Pancreas (tissue), 10 donors: ENCODE measurements at regions not wholly inside any gene's neighbourhood (a gene's known extent, or its start where the extent isn't known, plus 50 kb on each side); places are given as distances from the start of the nearest gene placed in this dataset.

Experiments
- ATAC-seq, 4 donors: fragments of 200-7000 bp; cut with Tn5 transposase; one replicate each; pipeline versions ENCODE4 v1.8.0 to v1.9.1; 2020; ENCODE audit warnings: mild to moderate bottlenecking in 4 of 4, moderate library complexity in 4 of 4
- DNase-seq, 6 donors: peaks; one replicate each; pipeline ENCODE4 v3.0.0-alpha.2; 2020
- FAIRE-seq: peaks from 2 replicates; lab custom pipeline; 2012; peaks lifted over from hg19 to GRCh38; lab: Jason Lieb, UNC
- H3K27ac ChIP-seq, 4 donors: fragments of 200-600 bp; sonication (generic); 1 replicate in 3 of 4; 2 replicates in 1 of 4; pipeline versions ENCODE4 v1.5.0 to v1.8.0; 2020
- H3K27me3 ChIP-seq, 4 donors: fragments of 200-600 bp; one replicate each; pipeline ENCODE4 v1.8.0; 2021
- H3K36me3 ChIP-seq, 3 donors: fragments of 200-600 bp; sonication (generic) in 1 of 3; one replicate each; pipeline versions ENCODE4 v1.5.0 to v1.8.0; 2020 to 2021
- H3K4me1 ChIP-seq, 3 donors: fragments of 200-600 bp; one replicate each; pipeline ENCODE4 v1.8.0; 2021
- H3K4me3 ChIP-seq, 4 donors: fragments of 200-600 bp; sonication (generic) in 2 of 4; one replicate each; pipeline versions ENCODE4 v1.5.0 to v1.8.0; 2020 to 2021
- H3K9me3 ChIP-seq, 4 donors: fragments of 200-600 bp; one replicate each; pipeline ENCODE4 v1.8.0; 2021
- CTCF ChIP-seq, 4 donors: fragments of 200-600 bp; sonication (generic) in 3 of 4; IDR thresholded peaks; one replicate each; pipeline versions ENCODE4 v1.5.0 to v1.8.0; 2021; ENCODE audit warnings: antibody characterized with exemption in 4 of 4
- WGBS, 2 donors: extraction: QIAGEN DNeasy Blood & Tissue Kit; methylation state at CpG; one replicate each; pipeline ENCODE4 v1.1.7; 2013; 5-methylcytosine and 5-hydroxymethylcytosine counted together
- intact Hi-C, 3 donors: fragments of 100-400 bp; cut with DNase I; formaldehyde crosslinking; loops; one replicate each; pipeline versions ENCODE4 v1.11.1 to v1.14.2; 2022
- donor health status: healthy with polysubstance abuse.
- donor health status: DM: no; HTN: no; CAD: no; lungs with moderate emphysema.
- donor health status: DM: no; HTN: no; CAD: no.
- donor health status: control.
- donor health status: control.
- donor health status: Bipolar disorder and iron deficiency.
- donor health status: DM: yes; HTN: yes; CAD: no.
- donor health status: DM: no; HTN: no; CAD: no.
- donor health status: DM: no; HTN: no; CAD: no.
- donor health status: DM: yes; HTN: yes; CAD: no.

- DNase-seq (no peak), FAIRE-seq (no peak)
- intact Hi-C loops: no loop called here
These were observed 379.4 kb upstream of the TACR3 start for GRCh38 chr4:104099141-104099540.

GRCh38 chr4:104093247-104093646 is 373.5 kb upstream of the TACR3 start:
- no peak for TF ChIP-seq CTCF (IDR thresholded peaks at IDR 0.05)
- no peak for ATAC-seq
- FAIRE-seq: no peak
- no peak overlapping the region for H3K4me3 ChIP-seq
- no peak overlapping the region for H3K27ac ChIP-seq
- no peaks in the 10 kb centered on the region for H3K9me3 ChIP-seq
- DNase-seq: no peak
- H3K4me1 ChIP-seq: no peaks in the 10 kb centered on the region
- no peaks in the 10 kb centered on the region for H3K27me3 ChIP-seq
- intact Hi-C loops: no loop called here
- H3K36me3 ChIP-seq: no peaks in the 10 kb centered on the region

More at GRCh38 chr4:104099141-104099540, 379.4 kb upstream of the TACR3 start:
- H3K9me3 ChIP-seq: no peaks in the 10 kb centered on the region
- no peak overlapping the region for H3K4me3 ChIP-seq
- no peak overlapping the region for H3K27ac ChIP-seq
- no peak for ATAC-seq
- no peaks in the 10 kb centered on the region for H3K36me3 ChIP-seq
- TF ChIP-seq CTCF (IDR thresholded peaks at IDR 0.05): no peak
- H3K27me3 ChIP-seq: no peaks in the 10 kb centered on the region
- no peaks in the 10 kb centered on the region for H3K4me1 ChIP-seq

GRCh38 chr4:104073229-104073628 is 353.4 kb upstream of the TACR3 start:
- no peaks in the 10 kb centered on the region for H3K27me3 ChIP-seq
- no peak for TF ChIP-seq CTCF (IDR thresholded peaks at IDR 0.05)
- ATAC-seq (no peak), DNase-seq (no peak), FAIRE-seq (no peak)
- WGBS, 2 donors: 58 to 74% methylated on average over 4 of the region's 4 CpGs
- H3K4me3 ChIP-seq: no peak overlapping the region
- no peak overlapping the region for H3K27ac ChIP-seq
- intact Hi-C loops: no loop called here
- no peaks in the 10 kb centered on the region for H3K4me1 ChIP-seq
- no peaks in the 10 kb centered on the region for H3K9me3 ChIP-seq
- no peaks in the 10 kb centered on the region for H3K36me3 ChIP-seq

- H3K27ac ChIP-seq: no peak overlapping the region
- no peaks in the 10 kb centered on the region for H3K27me3 ChIP-seq
- WGBS, 2 donors: 72 to 86% methylated on average over 2 of the region's 2 CpGs
- intact Hi-C loops: loop anchor here in 1 of 3 donors (10.0 kb wide), 1 partner anchor 798 kb away; no protein-coding TSS in a partner anchor
- no peaks in the 10 kb centered on the region for H3K9me3 ChIP-seq
- DNase-seq: no peak
- no peak overlapping the region for H3K4me3 ChIP-seq
- no peak for TF ChIP-seq CTCF (IDR thresholded peaks at IDR 0.05)
- no peaks in the 10 kb centered on the region for H3K4me1 ChIP-seq
- no peak for FAIRE-seq
- H3K36me3 ChIP-seq: no peaks in the 10 kb centered on the region
- no peak for ATAC-seq
These were observed 346.7 kb upstream of the TACR3 start for GRCh38 chr4:104066533-104066932.

GRCh38 chr4:104064646-104065577 is 345.1 kb upstream of the TACR3 start:
- no peaks in the 10 kb centered on the region for H3K4me1 ChIP-seq
- H3K27me3 ChIP-seq: no peaks in the 10 kb centered on the region
- DNase-seq: peak; percentile 26 to 63 (median 46)
- peak; percentile 39 for FAIRE-seq
- no peak overlapping the region for H3K4me3 ChIP-seq
- peak; percentile 69 to 98 (median 94) for ATAC-seq
- TF ChIP-seq CTCF (IDR thresholded peaks at IDR 0.05): peak in 3 of 4 donors; percentile 34 to 52 (median 52)
- intact Hi-C loops: loop anchor here in 1 of 3 donors (10.0 kb wide), 1 partner anchor 800 kb away; no protein-coding TSS in a partner anchor
- no peaks in the 10 kb centered on the region for H3K9me3 ChIP-seq
- H3K27ac ChIP-seq: no peak overlapping the region
- no peaks in the 10 kb centered on the region for H3K36me3 ChIP-seq
- 31 to 37% methylated on average over 8 of the region's 8 CpGs for WGBS, 2 donors
